ENCODE measurements at regions not wholly inside any gene's neighbourhood (a gene's known extent, or its start where the extent isn't known, plus 50 kb on each side); places are given as distances from the start of the nearest gene placed in this dataset.

GRCh38 chr13:107713314-107713713 lies 502.0 kb downstream of the LIG4 start:
- POLR2A ChIA-PET = no interaction called here
- TF ChIP-seq, protein P1, sequence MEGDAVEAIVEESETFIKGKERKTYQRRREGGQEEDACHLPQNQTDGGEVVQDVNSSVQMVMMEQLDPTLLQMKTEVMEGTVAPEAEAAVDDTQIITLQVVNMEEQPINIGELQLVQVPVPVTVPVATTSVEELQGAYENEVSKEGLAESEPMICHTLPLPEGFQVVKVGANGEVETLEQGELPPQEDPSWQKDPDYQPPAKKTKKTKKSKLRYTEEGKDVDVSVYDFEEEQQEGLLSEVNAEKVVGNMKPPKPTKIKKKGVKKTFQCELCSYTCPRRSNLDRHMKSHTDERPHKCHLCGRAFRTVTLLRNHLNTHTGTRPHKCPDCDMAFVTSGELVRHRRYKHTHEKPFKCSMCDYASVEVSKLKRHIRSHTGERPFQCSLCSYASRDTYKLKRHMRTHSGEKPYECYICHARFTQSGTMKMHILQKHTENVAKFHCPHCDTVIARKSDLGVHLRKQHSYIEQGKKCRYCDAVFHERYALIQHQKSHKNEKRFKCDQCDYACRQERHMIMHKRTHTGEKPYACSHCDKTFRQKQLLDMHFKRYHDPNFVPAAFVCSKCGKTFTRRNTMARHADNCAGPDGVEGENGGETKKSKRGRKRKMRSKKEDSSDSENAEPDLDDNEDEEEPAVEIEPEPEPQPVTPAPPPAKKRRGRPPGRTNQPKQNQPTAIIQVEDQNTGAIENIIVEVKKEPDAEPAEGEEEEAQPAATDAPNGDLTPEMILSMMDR (IDR thresholded peaks at IDR 0.05; ENCODE audit: insufficient read depth, low read depth, low read length) = no peak
- no peaks in the 10 kb centered on the region for H3K27me3 ChIP-seq (ENCODE audit: control insufficient read depth, insufficient read depth, low read length)
- no peak overlapping the region for H3K4me3 ChIP-seq (ENCODE audit: low read depth, low read length)
- no peaks in the 10 kb centered on the region for H3K36me3 ChIP-seq (ENCODE audit: control insufficient read depth, insufficient read depth, low read length)
- no peak for DNase-seq (ENCODE audit: low read depth)
- CTCF ChIA-PET = no interaction called here

DNA sequence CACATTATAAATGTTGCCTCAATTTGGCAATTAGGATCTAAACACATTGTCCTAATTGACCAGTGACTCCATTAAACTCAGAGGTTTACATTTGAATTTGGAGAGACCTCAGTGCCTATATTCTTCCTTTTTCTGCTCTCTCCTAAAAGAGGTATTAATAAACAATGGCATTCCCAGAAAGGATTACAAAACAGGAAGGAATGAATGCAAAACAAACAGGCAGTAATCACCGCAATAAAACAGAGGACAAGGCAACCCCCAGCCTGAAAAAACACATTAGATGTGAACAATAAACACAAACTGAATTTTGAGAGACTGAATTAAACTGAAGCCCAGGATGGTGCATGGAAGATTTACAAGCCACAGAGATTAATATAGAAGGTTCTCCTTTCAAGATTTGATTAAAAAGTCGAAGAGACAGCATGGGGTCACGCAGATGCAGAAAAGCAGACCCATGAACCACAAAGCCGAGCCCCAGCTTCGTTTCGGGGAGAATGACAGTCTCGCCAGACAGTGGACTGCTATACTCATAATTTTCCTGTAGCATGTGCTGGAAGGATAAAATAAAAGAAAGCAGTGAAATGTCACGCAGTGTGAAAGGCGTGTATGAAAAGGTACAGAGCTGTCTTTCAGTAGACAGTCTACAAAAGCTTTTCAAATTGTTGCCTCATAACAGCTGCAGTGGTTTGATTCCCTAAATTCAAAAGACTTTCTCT lies 503.0 kb downstream of the LIG4 start:
- Histone ChIP-seq H3K27me3 (ENCODE audit: control insufficient read depth, insufficient read depth, low read length) (no peaks in the 10 kb centered on the region), H3K4me3 (ENCODE audit: low read depth, low read length) (no peak overlapping the region), H3K36me3 (ENCODE audit: control insufficient read depth, insufficient read depth, low read length) (no peaks in the 10 kb centered on the region)
- DNase-seq (ENCODE audit: low read depth) = no peak
- ChIA-PET CTCF (no interaction called here), POLR2A (no interaction called here)
- TF ChIP-seq, protein P1 (IDR thresholded peaks at IDR 0.05; ENCODE audit: insufficient read depth, low read depth, low read length) = no peak

DNA sequence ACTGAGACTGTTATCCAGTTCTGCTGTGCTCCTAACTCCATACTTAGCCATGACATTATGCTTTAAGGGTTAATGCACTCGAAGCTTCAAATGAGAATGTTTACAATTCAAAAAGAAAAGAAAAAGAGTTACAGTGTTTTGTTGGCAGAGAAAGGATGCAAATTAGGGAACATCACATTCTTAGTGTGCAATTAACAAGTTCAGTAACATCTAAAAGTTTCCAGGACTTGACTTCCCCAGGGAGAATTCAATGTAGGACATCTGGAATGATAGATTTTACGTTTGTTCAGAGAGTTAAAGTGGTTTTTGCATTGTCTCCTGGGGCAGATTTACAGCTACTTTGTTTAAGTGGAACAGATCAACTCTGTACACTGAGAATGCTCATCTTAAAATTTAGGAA lies 525.2 kb downstream of the LIG4 start:
- TF ChIP-seq, protein P1 (IDR thresholded peaks at IDR 0.05; ENCODE audit: insufficient read depth, low read depth, low read length) = no peak
- no peaks in the 10 kb centered on the region for H3K36me3 ChIP-seq (ENCODE audit: control insufficient read depth, insufficient read depth, low read length)
- ChIA-PET POLR2A (no interaction called here), CTCF (interaction anchor here (0.6 kb wide), 1 partner anchor 85 kb away, joined by 3 read pairs; no protein-coding TSS in a partner anchor)
- no peak overlapping the region for H3K4me3 ChIP-seq (ENCODE audit: low read depth, low read length)
- no peaks in the 10 kb centered on the region for H3K27me3 ChIP-seq (ENCODE audit: control insufficient read depth, insufficient read depth, low read length)
- DNase-seq (ENCODE audit: low read depth) = no peak

DNA sequence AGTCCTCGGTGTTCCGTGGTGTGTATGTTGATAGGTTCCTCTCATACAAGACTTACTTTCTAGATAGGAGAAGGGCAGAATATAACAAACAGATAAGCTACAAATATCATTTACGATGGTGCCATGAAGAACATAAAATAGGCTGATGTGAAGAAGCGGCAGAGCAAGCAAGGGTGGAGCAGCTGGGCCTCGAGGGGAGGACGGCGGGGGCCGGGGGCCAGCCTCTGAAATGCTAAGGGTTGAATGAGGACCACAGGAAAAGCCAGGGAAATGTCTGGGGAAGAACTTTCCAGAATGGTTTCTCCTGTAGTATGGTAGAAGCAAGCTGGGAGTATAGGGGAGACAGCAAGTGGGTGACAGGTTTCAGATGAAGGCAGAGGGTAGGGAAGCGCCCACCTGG lies 529.5 kb downstream of the LIG4 start:
- H3K4me3 ChIP-seq (ENCODE audit: low read depth, low read length) = no peak overlapping the region
- TF ChIP-seq, protein P1 (IDR thresholded peaks at IDR 0.05; ENCODE audit: insufficient read depth, low read depth, low read length) = no peak
- no peaks in the 10 kb centered on the region for H3K36me3 ChIP-seq (ENCODE audit: control insufficient read depth, insufficient read depth, low read length)
- no peak for DNase-seq (ENCODE audit: low read depth)
- CTCF ChIA-PET = no interaction called here
- H3K27me3 ChIP-seq (ENCODE audit: control insufficient read depth, insufficient read depth, low read length) = no peaks in the 10 kb centered on the region
- POLR2A ChIA-PET = no interaction called here

DNA sequence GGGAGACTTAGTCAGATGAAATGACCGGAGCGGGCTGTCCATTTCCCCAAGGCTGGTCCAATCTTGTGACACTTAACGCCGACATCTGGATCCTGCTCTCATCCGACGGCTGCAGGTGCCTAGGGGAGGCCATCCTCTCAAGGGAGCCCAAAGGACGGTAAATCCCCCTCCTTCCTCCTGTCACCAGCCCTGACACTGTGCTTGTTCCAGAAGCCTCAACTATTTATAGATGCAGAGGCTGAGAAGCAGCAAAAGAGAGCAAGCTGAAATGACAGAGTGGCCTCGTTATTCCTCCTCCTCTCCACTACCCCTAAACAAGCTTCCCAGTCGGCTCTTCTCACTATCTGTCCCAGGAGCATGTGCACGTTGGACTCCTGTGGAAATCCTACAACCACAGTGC lies 533.7 kb downstream of the LIG4 start:
- TF ChIP-seq, protein P1 (IDR thresholded peaks at IDR 0.05; ENCODE audit: insufficient read depth, low read depth, low read length) = no peak
- CTCF ChIA-PET = no interaction called here
- no peaks in the 10 kb centered on the region for H3K27me3 ChIP-seq (ENCODE audit: control insufficient read depth, insufficient read depth, low read length)
- POLR2A ChIA-PET = no interaction called here
- DNase-seq (ENCODE audit: low read depth) = no peak
- H3K36me3 ChIP-seq (ENCODE audit: control insufficient read depth, insufficient read depth, low read length) = no peaks in the 10 kb centered on the region
- no peak overlapping the region for H3K4me3 ChIP-seq (ENCODE audit: low read depth, low read length)

Data from BJ (cell line).